Lung (tissue), 11 donors: ENCODE measurements at regions not wholly inside any gene's neighbourhood (a gene's known extent, or its start where the extent isn't known, plus 50 kb on each side); places are given as distances from the start of the nearest gene placed in this dataset.
"Not testable (repeated sequence)": the region's sequence is repeated elsewhere in the genome, so short reads cannot be mapped to it uniquely, and the experiment has no call there.

Source experiments
- ATAC-seq: fragments of 200-7000 bp; cut with Tn5 transposase; one replicate; pipeline ENCODE4 v1.9.1; 2020; ENCODE audit warnings: moderate number of reproducible peaks; ENCODE audit not compliant: insufficient read depth, low FRiP score
- DNase-seq, 3 donors: peaks; one replicate each; pipeline ENCODE4 v3.0.0-alpha.2; 2013 to 2017
- H3K27ac ChIP-seq, 2 donors: one replicate each; pipeline ENCODE4 v1.5.1; 2013; ENCODE audit warnings: mild to moderate bottlenecking in 2 of 2, moderate library complexity in 2 of 2, control low read depth in 1 of 2, inconsistent platforms in 1 of 2, low read depth in 1 of 2, low read length in 1 of 2
- H3K27me3 ChIP-seq, 3 donors: one replicate each; pipeline ENCODE4 v1.5.1; 2013; ENCODE audit warnings: low read length in 2 of 3; ENCODE audit not compliant: control insufficient read depth in 3 of 3, insufficient read depth in 3 of 3
- H3K36me3 ChIP-seq, 4 donors: one replicate each; pipeline ENCODE4 v1.5.1; 2013; ENCODE audit warnings: low read length in 4 of 4, mild to moderate bottlenecking in 1 of 4, moderate library complexity in 1 of 4; ENCODE audit not compliant: control insufficient read depth in 4 of 4, insufficient read depth in 4 of 4
- H3K4me1 ChIP-seq, 5 donors: one replicate each; pipeline ENCODE4 v1.5.1; 2013; ENCODE audit warnings: low read length in 5 of 5, mild to moderate bottlenecking in 2 of 5, moderate library complexity in 1 of 5; ENCODE audit not compliant: control insufficient read depth in 5 of 5, insufficient read depth in 5 of 5
- H3K4me3 ChIP-seq: one replicate; pipeline ENCODE4 v1.5.1; 2013; ENCODE audit warnings: mild to moderate bottlenecking, control low read depth, moderate library complexity
- H3K9ac ChIP-seq, 2 donors: one replicate each; pipeline ENCODE4 v1.5.1; 2013; ENCODE audit warnings: low read length in 2 of 2, control low read depth in 1 of 2; ENCODE audit not compliant: insufficient read depth in 1 of 2
- H3K9me3 ChIP-seq, 4 donors: one replicate each; pipeline ENCODE4 v1.5.1; 2013; ENCODE audit warnings: low read length in 3 of 4, mild to moderate bottlenecking in 1 of 4, moderate library complexity in 1 of 4; ENCODE audit not compliant: control insufficient read depth in 4 of 4, insufficient read depth in 3 of 4
- CTCF ChIP-seq: IDR thresholded peaks from 2 replicates; pipeline ENCODE4 v1.5.1; 2012; ENCODE audit warnings: mild to moderate bottlenecking; ENCODE audit errors: control extremely low read depth, extremely low read depth
- WGBS, 2 donors: extraction: QIAGEN DNeasy Blood & Tissue Kit; methylation state at CpG; one replicate each; pipeline ENCODE4 v1.1.7; 2013; 5-methylcytosine and 5-hydroxymethylcytosine counted together
- donor health status: control.
- donor health status: control.
- donor health status: Bipolar disorder and iron deficiency.
- donor health status: healthy.
- donor health status: DM: yes; HTN: yes; CAD: no.

- Histone ChIP-seq H3K4me1 (peaks cover 0 to 15% (median 11%) of the 10 kb centered on the region in 5 donors), H3K9ac (peak overlapping the region in 1 of 2 donors; percentile 71), H3K27ac (no peak overlapping the region), H3K9me3 (no peaks in the 10 kb centered on the region), H3K4me3 (no peak overlapping the region), H3K36me3 (no peaks in the 10 kb centered on the region), H3K27me3 (no peaks in the 10 kb centered on the region)
- no peak for ATAC-seq
- TF ChIP-seq CTCF, result no peak
- DNase-seq, result peak; percentile 59 to 85 (median 75)
- WGBS, 2 donors, result 34 to 63% methylated on average over 7 of the region's 7 CpGs
Observed at GRCh38 chr20:53857723-53858236, 212.6 kb downstream of the BCAS1 start.

- Histone ChIP-seq H3K36me3 (no peaks in the 10 kb centered on the region), H3K9ac (no peak overlapping the region), H3K27ac (peak overlapping the region in 1 of 2 donors; percentile 44), H3K4me1 (peaks cover 0 to 14% (median 11%) of the 10 kb centered on the region in 5 donors), H3K9me3 (no peaks in the 10 kb centered on the region), H3K4me3 (no peak overlapping the region), H3K27me3 (no peaks in the 10 kb centered on the region)
- no peak for ATAC-seq
- no peak for TF ChIP-seq CTCF
- no peak for DNase-seq
- WGBS, 2 donors, result 96 to 97% methylated on average over 5 of the region's 5 CpGs
Observed at GRCh38 chr20:53856300-53857295, 213.8 kb downstream of the BCAS1 start.

- H3K9ac ChIP-seq, result no peak overlapping the region
- no peak for ATAC-seq
Observed at GRCh38 chr20:53855733-53856132, 214.7 kb downstream of the BCAS1 start.

GRCh38 chr20:53854609-53854926 is 215.8 kb downstream of the BCAS1 start:
- not testable (repeated sequence) for H3K36me3 ChIP-seq, ATAC-seq, H3K9ac ChIP-seq, H3K27me3 ChIP-seq, H3K9me3 ChIP-seq, H3K4me3 ChIP-seq, DNase-seq, H3K27ac ChIP-seq
- 97% methylated on average over 4 of the region's 10 CpGs; no CpG with 5 or more reads in 1 of the 2 donors for WGBS, 2 donors
- peaks cover 0 to 14% (median 8%) of the 10 kb centered on the region in 5 donors for H3K4me1 ChIP-seq

More at GRCh38 chr20:53855733-53856132, 214.7 kb downstream of the BCAS1 start:
- peaks cover 0 to 14% (median 11%) of the 10 kb centered on the region in 5 donors for H3K4me1 ChIP-seq
- WGBS, 2 donors, result 71 to 80% methylated on average over 5 of the region's 5 CpGs
- no peak for TF ChIP-seq CTCF
- no peaks in the 10 kb centered on the region for H3K36me3 ChIP-seq
- peak overlapping the region in 1 of 2 donors; percentile 44 for H3K27ac ChIP-seq
- no peak overlapping the region for H3K4me3 ChIP-seq
- no peaks in the 10 kb centered on the region for H3K9me3 ChIP-seq
- DNase-seq, result no peak
- no peaks in the 10 kb centered on the region for H3K27me3 ChIP-seq
